Parathyroid adenoma (tissue), 2 donors: ENCODE measurements at regions not wholly inside any gene's neighbourhood (a gene's known extent, or its start where the extent isn't known, plus 50 kb on each side); places are given as distances from the start of the nearest gene placed in this dataset.

Experiments
- H2AFZ ChIP-seq: fragments of 300-600 bp; sonication (generic); one replicate; pipeline ENCODE4 v1.7.0; 2017; ENCODE audit warnings: antibody characterized with exemption, mild to moderate bottlenecking
- H3K27ac ChIP-seq: fragments of 300-600 bp; sonication (generic); one replicate; pipeline ENCODE4 v1.7.0; 2017
- H3K27me3 ChIP-seq: fragments of 300-600 bp; sonication (generic); one replicate; pipeline ENCODE4 v1.7.0; 2017; ENCODE audit warnings: low read length; ENCODE audit not compliant: control insufficient read depth, insufficient read depth
- H3K36me3 ChIP-seq: fragments of 300-600 bp; sonication (generic); one replicate; pipeline ENCODE4 v1.7.0; 2017; ENCODE audit warnings: low read length; ENCODE audit not compliant: control insufficient read depth, insufficient read depth
- H3K4me1 ChIP-seq: fragments of 300-600 bp; sonication (generic); one replicate; pipeline ENCODE4 v1.7.0; 2017; ENCODE audit warnings: control low read depth
- H3K4me2 ChIP-seq: fragments of 300-600 bp; sonication (generic); one replicate; pipeline ENCODE4 v1.7.0; 2017; ENCODE audit warnings: low read length
- H3K4me3 ChIP-seq: fragments of 300-600 bp; sonication (generic); one replicate; pipeline ENCODE4 v1.7.0; 2017; ENCODE audit warnings: low read depth, low read length
- H3K79me2 ChIP-seq: fragments of 300-600 bp; sonication (generic); one replicate; pipeline ENCODE4 v1.7.0; 2017; ENCODE audit warnings: control low read depth
- H3K9ac ChIP-seq: fragments of 300-600 bp; sonication (generic); one replicate; pipeline ENCODE4 v1.7.0; 2017; ENCODE audit warnings: mild to moderate bottlenecking
- H3K9me3 ChIP-seq: fragments of 300-600 bp; sonication (generic); one replicate; pipeline ENCODE4 v1.7.0; 2017; ENCODE audit warnings: low read length; ENCODE audit not compliant: control insufficient read depth
- CTCF ChIP-seq: fragments of 300-600 bp; sonication (generic); IDR thresholded peaks from one replicate; pipeline ENCODE4 v1.7.0; 2017; ENCODE audit warnings: antibody characterized with exemption, mild to moderate bottlenecking
- donor health status: primary hyperparathyroidism.

- H3K27ac ChIP-seq, result no peak overlapping the region
- no peak for TF ChIP-seq CTCF
- no peaks in the 10 kb centered on the region for H3K79me2 ChIP-seq
- H2AFZ ChIP-seq, result no peak overlapping the region
- H3K9ac ChIP-seq, result no peak overlapping the region
- H3K4me1 ChIP-seq, result no peaks in the 10 kb centered on the region
- H3K4me3 ChIP-seq, result no peak overlapping the region
- no peaks in the 10 kb centered on the region for H3K9me3 ChIP-seq
- H3K4me2 ChIP-seq, result no peak overlapping the region
- H3K36me3 ChIP-seq, result no peaks in the 10 kb centered on the region
- no peaks in the 10 kb centered on the region for H3K27me3 ChIP-seq
Measured at GRCh38 chr5:135085133-135085935, 51.3 kb upstream of the PITX1 start.
